OCI-M1 (cell line): ENCODE measurements at regions not wholly inside any gene's neighbourhood (a gene's known extent, or its start where the extent isn't known, plus 50 kb on each side); places are given as distances from the start of the nearest gene placed in this dataset.
A peak's percentile ranks its signal among the peaks of the same experiment; 100 is the strongest.
"Not testable (repeated sequence)": the region's sequence is repeated elsewhere in the genome, so short reads cannot be mapped to it uniquely, and the experiment has no call there.

Experiments
- DNase-seq: peaks from one replicate; lab custom pipeline; 2025; lab: John Stamatoyannopoulos, UW

DNA sequence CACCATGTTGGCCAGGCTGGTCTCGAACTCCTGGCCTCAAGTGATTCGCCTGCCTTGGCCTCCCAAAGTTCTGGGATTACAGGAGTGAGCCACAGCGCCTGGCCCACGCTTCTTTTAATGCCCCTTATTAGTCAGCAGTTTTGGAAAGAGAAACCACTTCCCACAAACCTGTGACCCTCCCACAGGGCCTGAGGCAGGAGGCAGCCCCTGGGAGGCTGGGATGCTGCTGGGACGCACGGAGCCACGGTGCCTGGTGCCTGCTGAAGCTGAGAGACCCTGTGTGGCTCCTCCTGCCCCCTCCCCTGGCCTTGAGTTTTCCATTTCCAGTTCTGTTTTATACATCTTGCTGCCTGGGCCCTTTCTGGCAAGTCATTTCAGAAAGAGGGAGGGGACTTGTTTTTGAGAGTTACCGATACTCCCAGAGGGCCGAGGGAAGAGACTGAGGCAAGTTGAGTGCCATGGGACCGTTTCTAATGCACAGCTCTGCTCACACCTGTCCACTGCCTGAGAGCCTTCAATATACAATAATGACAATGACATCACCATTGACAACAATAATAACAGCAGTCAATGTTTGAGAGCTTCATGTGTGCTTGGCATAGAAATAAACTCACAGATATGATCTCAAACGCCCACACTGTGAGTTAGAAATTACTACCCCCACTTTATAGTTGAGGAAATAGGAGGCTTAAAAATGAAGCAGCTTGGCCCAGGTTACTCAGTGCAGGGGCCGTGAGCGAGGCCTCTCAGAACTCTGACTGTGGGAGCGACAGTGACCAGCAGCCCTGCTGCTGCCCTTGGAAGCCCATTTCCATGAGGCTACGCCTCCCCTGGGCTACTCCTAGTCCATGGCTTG lies 78.1 kb upstream of the YWHAQ start:
- DNase-seq = peak; percentile 32

DNA sequence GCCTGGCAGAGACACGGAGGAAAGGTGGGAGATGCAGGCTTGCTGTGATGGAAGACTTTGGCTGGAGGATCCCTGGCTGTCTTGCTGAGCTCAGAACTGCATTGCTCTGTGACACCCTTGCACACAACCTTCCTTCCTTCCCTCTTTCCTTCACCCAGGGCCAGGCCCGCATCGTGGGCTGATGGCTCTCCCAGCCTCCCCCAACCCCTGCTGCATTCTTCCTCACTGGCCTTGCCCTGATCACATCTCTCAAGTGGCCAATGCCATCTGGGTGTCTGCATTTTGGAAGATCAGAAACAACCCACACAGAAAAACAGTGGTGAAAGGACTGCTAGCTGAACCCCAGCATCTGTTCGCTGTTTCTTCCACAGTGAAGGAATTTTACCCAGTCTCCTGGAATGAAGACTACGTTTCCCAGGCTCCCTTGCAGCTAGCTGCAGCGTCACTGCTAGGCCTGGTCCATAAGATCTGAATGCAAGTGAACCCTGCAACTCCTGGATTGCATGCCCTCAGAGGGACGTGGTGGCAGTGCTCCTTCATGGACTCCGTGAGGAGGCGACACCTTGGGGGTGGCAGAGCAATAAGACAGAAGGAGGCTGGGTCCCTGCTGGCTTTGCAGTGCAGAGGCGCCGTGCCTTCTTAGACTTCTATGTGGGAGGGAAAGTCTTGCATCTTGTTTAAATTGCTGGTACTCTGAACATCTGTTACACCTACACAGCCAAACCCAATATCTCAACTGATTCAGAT lies 78.9 kb upstream of the YWHAQ start:
- no peak for DNase-seq

DNA sequence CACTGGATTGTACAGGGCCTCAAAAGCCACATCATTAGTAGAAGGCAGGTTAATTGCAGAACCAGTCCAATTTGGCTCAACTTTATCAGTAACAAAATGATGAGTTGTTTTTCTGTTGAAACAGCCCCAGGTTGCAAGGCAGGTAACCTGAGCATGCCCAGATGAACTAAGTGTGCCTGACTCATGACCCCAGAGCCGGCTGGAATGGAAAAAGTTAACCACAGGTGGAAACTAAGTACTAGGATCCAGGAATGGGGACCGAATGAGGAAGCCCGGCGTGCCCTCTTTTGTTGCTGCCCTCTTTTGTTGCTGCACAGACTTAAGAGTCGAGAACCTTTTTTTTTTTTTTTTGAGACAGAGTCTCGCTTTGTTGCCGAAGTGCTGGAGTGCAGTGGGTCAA lies 79.5 kb upstream of the YWHAQ start:
- DNase-seq = no peak

DNA sequence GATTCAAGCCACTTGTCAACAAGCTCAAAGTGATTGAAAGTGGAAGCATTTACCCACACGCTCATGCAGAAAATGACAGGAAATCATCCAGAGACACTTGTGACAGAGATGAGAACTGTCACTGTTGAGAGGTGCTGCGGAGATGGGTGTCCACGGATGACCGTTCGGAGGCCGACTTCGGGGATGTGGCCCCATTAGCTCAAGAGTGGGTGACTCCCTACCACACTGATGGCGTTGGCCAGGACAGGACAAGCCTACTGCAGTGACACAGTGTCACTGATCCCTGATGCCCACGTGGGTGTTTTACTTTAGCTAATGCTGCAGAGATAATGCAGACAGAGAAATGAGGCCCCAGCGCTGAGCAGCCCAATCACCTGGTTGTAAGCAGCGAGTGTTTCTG lies 81.5 kb upstream of the YWHAQ start:
- no peak for DNase-seq

DNA sequence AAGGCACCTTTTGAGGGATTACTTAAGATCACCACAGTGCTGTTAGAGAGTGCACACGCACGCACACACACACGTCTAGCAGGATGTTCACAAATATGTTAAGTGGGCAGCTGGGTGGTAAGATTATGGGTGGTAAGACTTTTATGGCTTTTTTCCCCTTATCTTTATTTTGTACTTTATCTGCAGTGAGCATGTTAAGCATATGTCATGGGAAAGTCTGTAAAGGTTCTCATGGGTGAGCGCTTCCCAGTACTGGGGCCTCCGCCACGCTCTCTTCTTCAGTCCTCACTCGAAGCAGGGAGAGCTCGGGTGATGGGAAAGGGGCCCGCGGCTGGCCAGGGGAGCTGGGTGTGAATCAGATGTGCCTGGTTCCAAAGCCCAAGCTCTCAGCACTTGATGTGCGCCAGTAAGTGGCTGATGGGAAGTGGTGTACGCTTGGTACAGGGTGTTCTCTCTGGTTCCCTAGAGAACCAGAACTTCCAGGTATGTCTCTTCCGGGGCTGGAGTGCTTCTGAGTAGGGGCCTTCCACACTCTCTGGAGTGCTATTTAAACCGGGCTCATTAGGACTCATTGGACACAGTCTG lies 83.9 kb upstream of the YWHAQ start:
- DNase-seq = peak; percentile 72

DNA sequence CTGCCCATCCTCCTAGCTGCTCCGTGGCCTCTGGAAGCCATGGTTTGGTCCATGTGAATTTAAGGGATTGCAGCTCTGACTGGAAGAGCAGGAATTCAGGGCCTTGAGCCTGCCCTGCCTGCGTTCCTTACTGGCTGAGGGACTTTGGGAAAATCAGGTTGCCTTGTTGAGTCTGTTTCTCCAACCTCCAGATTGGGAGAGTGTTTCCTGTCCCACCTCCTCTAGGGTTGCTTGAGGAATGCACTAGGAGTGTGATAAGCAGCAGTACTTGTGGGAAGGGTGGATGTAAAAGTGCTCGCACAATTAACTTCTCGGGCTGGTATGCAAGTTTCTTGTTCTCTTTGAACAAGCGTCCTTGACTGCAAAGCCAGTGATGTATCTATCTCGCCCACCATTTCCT lies 84.4 kb upstream of the YWHAQ start:
- no peak for DNase-seq

DNA sequence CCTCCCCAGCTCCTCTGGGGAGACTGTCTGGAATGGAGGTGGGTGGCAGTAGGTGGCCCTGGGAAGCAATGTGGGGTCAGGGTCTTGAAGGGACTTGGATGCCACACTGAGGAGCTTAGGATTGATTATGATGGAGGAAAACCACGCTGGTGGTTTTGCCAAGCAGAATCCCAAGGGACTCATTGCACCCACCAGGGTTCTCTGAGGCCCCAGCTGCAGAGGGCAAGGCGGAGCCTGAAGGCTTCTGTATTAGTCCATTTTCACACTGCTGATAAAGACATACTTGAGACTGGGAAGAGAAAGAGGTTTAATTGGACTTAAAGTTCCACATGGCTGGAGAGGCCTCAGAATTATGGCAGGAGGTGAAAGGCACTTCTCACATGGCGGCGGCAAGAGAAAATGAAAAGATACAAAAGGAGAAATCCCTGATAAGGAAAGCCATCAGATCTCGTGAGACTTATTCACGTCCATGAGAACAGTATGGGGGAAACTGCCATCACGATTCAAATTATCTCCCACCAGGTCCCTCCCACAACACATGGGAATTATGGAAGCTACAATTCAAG lies 87.2 kb upstream of the YWHAQ start:
- no peak for DNase-seq

DNA sequence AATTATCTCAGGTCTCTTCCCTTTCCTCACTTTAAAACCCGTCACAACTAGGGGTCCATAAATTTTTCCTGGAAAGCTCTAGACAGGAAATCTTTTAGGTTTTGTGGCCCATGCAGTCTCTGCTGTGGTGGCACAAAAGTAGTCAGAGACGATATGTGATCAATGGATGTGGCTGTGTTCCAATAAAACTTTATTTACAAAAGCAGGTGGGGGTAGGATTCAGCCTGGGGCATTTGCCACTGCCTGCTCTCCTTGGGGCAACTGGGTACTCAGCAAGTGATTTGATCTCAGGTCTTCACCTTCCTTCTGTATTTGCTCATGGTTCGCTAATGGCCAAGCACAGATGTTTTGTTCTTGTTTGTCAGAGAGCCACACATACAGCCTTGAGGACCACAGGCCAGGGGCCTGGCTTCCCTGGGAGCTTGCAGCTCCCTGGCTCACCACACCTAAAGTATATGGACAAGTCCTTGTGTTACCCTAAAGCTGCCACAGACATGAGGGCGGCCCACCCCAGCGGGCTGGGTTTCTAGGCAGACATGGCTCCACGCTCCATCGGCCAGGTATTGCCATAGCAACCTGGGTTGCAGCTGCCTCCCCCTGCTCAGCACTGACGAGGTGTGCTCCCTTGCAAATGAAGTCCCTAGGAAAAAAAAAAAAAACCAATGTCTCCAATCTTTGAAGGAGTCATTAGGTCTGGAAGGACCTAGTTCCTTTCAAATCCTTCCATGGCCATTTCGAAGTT lies 89.7 kb upstream of the YWHAQ start:
- DNase-seq = no peak

DNA sequence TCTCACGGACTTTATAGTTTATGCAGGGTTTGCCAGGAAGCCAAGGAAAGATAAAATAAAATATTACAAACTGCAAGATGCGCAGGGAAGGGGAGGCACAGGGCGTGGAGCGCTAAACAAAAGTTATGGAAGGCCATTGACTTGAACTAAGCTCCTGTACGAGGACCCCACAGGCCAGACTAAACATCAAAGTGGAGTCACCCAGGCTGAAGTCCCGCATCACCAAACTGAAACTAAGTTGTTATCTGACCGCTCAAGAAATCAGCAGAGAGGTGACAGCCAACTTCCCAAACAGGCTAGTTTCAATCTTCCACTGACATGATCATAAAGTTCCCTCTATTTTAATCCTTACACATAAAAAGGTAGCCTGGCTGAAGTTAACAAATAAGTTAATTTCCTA lies 90.5 kb upstream of the YWHAQ start:
- DNase-seq = peak; percentile 74

DNA sequence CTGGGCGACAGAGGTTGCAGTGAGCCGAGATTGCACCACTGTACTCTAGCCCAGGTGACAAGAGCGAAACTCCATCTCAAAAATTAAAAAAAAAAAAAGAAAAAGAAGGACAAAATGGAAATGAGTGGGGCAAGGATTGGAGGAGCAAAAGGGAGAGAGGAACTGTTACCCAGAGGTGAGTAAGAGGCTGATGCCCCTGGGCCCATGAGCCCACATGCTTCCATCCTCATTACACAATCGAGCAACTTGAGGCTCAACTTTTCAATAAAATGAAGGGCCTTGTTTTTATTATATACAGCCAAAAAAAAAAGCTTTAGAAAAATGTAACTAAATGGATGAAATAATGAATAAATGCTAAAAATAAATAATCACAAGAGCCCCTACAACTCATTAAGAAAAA lies 91.7 kb upstream of the YWHAQ start:
- DNase-seq = no peak

DNA sequence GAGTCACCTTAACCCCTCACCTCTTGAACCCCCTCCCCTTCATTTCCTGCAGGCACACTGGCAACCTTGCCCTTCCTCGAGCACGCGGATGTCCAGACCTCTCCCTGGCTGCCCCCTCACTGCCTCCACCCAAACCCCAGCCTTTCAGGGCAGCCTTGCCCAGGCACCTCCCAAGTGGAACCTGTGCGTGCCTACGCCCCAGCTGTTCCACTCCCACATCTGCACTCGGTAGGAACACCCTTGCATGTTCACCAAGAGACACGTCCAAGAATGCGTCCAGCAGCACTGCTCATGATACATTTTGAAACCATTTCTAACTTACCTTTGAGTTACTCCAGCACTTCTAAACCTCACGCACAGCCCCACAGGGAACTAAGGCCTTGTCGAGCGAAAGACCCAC lies 93.8 kb upstream of the YWHAQ start:
- DNase-seq = no peak

DNA sequence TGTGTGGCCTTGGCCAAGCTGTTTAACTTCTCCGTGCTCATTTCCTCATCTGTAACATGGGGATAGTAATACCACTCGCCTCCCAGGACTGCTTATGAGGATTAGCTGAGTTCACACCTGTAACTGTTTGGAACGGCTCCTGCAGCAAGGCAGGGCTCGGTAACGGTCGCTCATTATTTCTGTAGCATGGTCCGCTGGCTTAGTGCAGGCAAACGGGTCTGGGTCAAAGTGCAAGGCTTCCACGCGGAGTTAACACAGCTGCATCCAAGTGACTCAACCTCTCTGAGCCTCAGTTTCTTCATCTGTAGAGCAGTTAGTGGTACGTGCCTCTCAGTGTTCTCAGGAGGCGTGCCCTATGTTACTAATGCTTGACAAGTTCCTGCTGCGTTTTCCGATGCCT lies 94.3 kb upstream of the YWHAQ start:
- DNase-seq = no peak

DNA sequence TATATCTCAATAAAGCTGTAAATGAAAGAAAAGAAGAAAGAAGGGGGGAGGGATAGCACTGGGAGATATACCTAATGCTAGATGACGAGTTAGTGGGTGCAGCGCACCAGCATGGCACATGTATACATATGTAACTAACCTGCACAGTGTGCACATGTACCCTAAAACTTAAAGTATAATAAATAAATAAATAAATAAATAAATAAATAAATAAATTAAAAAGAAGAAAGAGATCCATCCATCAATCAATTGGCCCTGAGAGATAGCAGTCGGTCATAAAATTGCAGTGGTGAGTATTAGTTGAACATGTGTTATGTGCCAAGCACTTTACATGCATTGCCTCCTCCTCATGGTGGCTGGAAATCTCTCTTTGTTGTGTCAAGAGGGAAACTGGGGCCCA lies 95.2 kb upstream of the YWHAQ start:
- not testable (repeated sequence) for DNase-seq

DNA sequence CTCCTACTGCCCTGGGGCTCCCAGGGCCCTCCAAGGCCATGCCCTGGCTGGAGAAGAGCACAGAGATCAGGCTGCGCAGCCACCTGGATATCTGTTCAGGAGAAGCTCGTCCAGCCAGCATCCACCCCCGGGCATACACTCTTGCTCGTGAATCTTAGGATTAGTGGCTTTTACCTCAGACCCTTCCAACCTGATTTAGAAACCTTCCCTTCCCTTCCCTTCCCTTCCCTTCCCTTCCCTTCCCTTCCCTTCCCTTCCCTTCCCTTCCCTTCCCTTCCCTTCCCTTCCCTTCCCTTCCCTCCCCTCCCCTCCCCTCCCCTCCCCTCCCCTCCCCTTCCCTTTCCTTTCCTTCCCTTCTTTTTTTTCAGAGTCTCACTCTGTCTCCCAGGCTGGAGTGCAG lies 99.7 kb upstream of the YWHAQ start:
- DNase-seq = not testable (repeated sequence)

DNA sequence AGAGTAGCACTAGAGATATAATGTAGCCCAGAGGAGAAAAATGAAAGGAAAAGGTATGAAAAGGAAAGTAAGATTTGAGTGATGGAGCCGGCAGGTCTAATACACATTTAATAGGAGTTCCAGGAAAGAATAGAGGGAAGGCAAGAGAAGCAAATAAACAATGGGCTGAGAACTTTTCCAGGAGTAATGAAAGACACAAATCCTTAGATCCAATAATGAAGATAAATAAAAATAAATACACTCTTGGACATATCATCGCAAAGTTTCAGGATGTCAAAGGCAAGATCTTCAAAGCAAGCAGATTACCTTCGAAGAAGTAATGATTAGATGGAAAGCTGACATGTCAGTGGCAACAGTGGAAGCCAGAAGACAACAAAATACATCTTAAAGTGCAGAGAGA lies 102.0 kb upstream of the YWHAQ start:
- DNase-seq = no peak

DNA sequence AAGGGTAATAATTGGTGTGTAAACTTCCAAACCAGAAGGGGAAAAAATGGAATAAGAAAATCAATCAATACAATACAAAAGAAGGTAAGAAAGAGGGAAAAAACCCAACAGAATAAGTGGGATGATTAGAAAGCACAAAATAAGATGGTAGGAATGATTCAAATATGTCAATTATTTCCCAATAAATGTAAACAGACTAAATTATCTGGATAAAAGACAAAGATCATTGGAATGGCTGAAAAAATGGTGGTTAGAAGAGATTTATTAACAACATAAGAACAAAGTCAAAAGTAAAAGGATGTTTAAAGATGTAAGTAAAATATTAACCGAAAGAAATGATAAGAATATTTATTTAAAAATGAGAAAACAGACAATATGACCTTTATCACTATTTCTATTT lies 103.5 kb upstream of the YWHAQ start:
- no peak for DNase-seq

DNA sequence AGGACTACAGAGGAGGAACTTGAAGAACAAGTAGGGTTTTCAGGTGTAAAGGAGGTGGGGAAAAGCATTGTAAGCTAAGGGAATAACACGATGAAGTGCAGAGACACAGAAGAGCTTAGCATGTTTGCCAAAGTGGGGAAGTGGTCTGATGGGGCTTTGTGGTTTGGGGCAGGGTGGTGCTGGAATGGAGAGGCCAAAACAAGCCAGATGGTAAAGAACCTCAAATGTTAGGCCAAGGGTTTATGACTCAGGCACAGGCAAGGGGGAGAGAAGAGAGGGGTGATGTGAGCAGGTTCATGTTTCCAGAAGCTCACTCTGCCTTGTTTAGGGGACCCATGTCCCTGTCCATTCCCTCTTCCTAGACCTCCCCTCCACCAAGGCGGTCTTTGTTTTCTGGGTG lies 104.5 kb upstream of the YWHAQ start:
- DNase-seq = peak; percentile 22

DNA sequence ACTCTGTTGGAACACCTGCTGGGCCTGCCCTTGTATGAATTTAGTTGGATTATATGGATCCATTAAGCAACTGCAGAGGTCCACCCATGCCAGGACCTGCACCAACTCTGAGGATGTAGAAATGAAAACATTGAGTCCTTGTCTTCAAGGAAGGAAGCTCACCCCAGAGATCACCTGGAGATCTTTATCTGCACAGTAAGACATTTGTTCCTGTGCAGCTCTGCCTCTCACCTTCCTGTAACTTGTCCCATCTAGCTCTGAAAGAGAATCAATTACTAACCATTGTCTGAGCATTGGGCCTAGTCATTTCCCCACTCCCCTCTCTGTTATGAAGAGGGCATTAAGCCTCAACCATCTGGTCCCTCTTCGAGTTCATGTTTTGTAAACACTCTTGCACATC lies 105.2 kb upstream of the YWHAQ start:
- DNase-seq = no peak

DNA sequence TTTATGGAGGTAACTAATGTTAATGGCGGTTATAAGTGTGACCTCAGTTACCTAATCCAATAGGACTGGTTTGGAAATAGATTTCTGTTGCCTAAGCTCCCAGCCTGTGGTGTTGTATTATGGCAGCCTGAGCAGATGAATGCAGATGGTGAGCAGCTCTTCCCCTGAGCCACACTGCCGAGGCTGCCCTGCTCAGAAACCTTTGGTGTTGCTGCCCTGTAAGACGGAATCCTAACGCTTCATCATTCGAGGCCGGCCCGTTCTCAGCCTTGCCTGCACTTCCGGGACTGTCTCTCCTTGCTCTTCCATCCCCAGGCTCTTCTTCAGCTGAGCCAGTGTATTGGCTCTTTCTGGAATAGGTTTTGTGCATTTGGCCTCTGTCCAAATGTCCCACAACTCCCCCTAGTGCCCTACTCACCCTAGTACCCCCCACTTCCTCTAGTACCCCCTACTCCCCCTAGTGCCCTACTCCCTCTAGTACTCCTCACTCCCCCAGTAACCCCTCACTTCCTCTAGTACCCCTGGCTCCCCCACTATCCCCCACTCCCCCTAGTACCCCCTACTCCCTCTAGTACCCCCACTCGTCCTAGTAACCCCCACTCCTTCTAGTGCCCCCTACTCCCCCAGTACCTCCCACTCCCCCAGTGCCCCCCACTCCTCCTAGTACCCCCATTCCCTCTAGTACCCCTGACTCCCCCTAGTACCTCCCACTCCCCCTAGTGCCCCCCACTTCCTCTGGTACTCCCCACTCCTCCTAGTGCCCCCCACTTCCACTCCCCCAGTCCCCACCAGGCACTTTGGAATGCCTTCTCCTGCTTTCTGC lies 106.0 kb upstream of the TAF1B start:
- peak; percentile 45 for DNase-seq

DNA sequence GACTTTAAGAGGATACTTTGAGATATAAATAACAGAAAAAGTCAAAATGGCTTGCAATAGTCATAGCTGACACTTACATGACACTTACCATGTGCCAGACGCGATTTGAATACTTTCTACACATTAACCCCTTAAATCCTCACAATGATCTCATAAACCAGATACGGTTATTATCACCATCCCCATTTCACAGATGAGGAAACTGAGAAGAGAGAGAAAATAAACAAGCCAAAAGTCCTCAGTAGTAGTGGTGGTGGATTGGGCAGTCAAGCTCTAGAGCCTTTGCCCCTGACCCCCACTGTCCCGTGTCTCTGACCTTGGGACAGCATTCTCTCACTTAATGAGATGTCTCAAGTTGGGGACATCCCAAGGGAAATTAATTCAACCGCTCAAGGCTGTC lies 105.2 kb upstream of the TAF1B start:
- DNase-seq = no peak
